GM13976 (cell line): ENCODE measurements at regions not wholly inside any gene's neighbourhood (a gene's known extent, or its start where the extent isn't known, plus 50 kb on each side); places are given as distances from the start of the nearest gene placed in this dataset.

Source experiments
- DNase-seq: peaks from one replicate; pipeline ENCODE4 v3.0.0; 2012; ENCODE audit warnings: low spot score
- CTCF ChIP-seq: IDR thresholded peaks from 2 replicates; pipeline ENCODE4 v1.5.1; 2012; ENCODE audit warnings: borderline replicate concordance, mild to moderate bottlenecking; ENCODE audit not compliant: insufficient read depth; ENCODE audit errors: extremely low read depth, missing control alignments, control extremely low read depth
- in situ Hi-C: fragments of 300-500 bp; cut with MboI; formaldehyde crosslinking; loops from one replicate; pipeline ENCODE4 v1.12.0; 2022; ENCODE audit warnings: low sequenced_read_pairs, mixed read lengths, inconsistent platforms; ENCODE audit not compliant: unreplicated experiment

- no peak for DNase-seq
- no peak for TF ChIP-seq CTCF
- in situ Hi-C loops = no loop called here
Observed at GRCh38 chr2:9095226-9095625, 91.7 kb upstream of the MBOAT2 start.

GRCh38 chr2:9094117-9094516 lies 90.6 kb upstream of the MBOAT2 start:
- DNase-seq = no peak
- no peak for TF ChIP-seq CTCF
- in situ Hi-C loops = no loop called here

GRCh38 chr2:9093324-9093723 lies 89.8 kb upstream of the MBOAT2 start:
- peak; percentile 44 for DNase-seq
- no peak for TF ChIP-seq CTCF
- in situ Hi-C loops = no loop called here

DNA sequence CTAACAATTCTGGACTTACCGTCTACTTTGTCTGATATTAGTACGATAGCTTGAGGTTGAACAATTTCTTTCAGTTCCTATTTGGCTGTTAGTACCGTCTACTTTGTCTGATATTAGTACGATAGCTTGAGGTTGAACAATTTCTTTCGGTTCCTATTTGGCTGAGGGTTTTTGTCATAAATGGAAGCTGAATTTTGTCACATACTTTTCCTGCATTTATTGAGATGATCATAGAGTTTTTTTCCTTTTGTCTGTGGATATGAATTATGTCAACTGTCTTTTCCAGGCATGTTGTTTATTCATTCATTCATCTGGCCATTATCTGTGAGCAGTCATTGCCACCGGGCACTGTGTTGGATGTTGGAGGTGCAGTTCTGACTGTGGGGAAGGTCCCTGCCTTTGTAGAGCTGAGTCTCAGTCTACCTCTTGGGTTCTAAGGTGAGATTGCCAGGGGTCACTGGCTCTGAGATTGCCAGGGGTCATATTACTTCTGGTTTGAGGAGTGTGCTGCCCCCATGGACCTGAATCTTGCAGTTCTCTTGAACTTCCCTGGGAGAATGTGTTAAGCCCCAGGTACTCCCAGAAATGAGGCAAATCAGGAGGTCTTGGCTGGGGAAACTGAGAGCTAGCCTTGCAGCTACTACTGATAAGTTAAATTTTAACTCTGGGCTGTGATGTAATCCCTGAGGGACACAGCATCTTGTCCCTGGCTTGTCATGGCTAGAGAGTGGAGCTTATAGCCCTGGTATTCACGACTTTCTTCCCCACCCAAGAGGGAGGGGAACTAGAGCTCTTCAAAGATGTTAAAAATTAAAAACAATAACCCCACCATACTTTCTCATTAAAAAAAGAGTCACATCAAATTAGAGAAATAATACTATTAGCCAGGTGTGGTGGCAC lies 89.1 kb upstream of the MBOAT2 start:
- in situ Hi-C loops = no loop called here
- peak; percentile 47 for DNase-seq
- no peak for TF ChIP-seq CTCF

- TF ChIP-seq CTCF = no peak
- in situ Hi-C loops = no loop called here
- DNase-seq = no peak
Observed at GRCh38 chr2:9091811-9092210, 88.3 kb upstream of the MBOAT2 start.

DNA sequence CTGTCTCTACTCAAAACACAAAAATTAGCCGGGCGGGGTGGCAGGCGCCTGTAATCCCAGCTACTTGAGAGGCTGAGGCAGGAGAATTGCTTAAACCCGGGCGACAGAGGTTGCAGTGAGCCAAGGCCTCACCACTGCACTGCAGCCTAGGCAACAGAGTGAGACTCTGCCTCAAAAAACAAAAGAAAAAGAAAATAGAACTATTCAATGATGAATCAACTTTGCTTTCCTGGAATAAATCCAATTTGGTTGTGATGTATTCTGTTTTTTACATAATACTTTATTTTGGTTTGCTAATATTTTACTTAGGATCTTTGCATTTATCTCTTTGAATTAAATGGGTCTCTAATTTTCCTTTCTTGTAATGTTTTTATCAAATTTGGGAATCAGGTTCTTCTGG lies 86.3 kb upstream of the MBOAT2 start:
- DNase-seq = no peak
- in situ Hi-C loops = no loop called here
- no peak for TF ChIP-seq CTCF
